Subcutaneous abdominal adipose tissue (tissue), 5 donors: ENCODE measurements at regions not wholly inside any gene's neighbourhood (a gene's known extent, or its start where the extent isn't known, plus 50 kb on each side); places are given as distances from the start of the nearest gene placed in this dataset.

Experiments used
- H3K27ac ChIP-seq: one replicate; pipeline ENCODE4 v1.7.0; 2013; ENCODE audit warnings: low read depth, mild to moderate bottlenecking, inconsistent platforms, low read length, moderate library complexity
- H3K27me3 ChIP-seq, 5 donors: one replicate each; pipeline ENCODE4 v1.7.0; 2013; ENCODE audit warnings: low read length in 5 of 5, inconsistent platforms in 1 of 5; ENCODE audit not compliant: control insufficient read depth in 5 of 5, insufficient read depth in 4 of 5
- H3K36me3 ChIP-seq, 5 donors: one replicate each; pipeline ENCODE4 v1.7.0; 2013; ENCODE audit warnings: low read length in 5 of 5; ENCODE audit not compliant: control insufficient read depth in 5 of 5, insufficient read depth in 5 of 5
- H3K4me1 ChIP-seq, 5 donors: one replicate each; pipeline ENCODE4 v1.7.0; 2013; ENCODE audit warnings: low read length in 5 of 5, mild to moderate bottlenecking in 3 of 5, moderate library complexity in 1 of 5; ENCODE audit not compliant: control insufficient read depth in 5 of 5, insufficient read depth in 5 of 5
- H3K4me3 ChIP-seq, 5 donors: one replicate each; pipeline ENCODE4 v1.7.0; 2013; ENCODE audit warnings: low read length in 5 of 5, low read depth in 1 of 5
- H3K9ac ChIP-seq, 5 donors: one replicate each; pipeline ENCODE4 v1.7.0; 2013; ENCODE audit warnings: low read length in 5 of 5, mild to moderate bottlenecking in 4 of 5, moderate library complexity in 3 of 5
- H3K9me3 ChIP-seq, 5 donors: one replicate each; pipeline ENCODE4 v1.7.0; 2013; ENCODE audit warnings: low read length in 5 of 5; ENCODE audit not compliant: control insufficient read depth in 5 of 5
- donor health status: healthy.
- donor health status: healthy.
- donor health status: healthy.
- donor health status: healthy.
- donor health status: healthy.

DNA sequence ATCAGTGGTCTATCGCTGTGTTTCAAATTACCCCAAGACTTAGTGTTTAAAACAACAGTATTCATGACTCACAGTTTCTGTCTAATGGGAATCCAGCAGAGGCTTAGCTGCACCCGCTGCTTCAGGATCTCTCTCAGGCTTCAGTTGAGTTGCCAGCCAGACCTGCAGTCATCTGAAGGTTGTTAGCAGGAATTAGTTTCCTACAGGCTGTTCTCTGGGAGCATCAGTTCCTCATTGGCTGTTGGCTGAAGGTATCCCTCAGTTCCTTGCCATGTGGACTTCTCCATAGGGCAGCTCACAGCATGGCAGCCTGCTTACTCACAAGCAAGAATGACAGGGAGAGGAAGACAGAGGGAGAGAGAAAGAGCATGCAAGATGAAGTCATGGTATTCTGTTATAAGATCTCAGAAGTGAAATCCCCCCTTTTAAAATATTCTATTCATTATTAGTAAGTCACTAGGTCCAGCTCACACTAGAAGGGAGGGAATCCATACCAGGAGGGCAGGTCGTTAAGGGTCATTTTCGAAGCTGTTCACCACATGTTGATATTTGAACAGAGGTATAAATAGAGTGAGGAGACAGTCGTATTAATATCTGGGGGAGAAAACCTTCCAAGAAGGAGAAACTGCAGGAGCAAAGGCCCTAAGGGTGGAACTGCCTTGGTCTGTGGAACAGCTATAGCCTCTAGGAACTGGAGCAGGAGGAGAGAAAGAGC, 473.9 kb upstream of the PPP2R3A start:
- no peak overlapping the region for H3K9ac ChIP-seq
- H3K4me1 ChIP-seq = no peaks in the 10 kb centered on the region
- no peak overlapping the region for H3K4me3 ChIP-seq
- no peak overlapping the region for H3K27ac ChIP-seq
- H3K9me3 ChIP-seq = no peaks in the 10 kb centered on the region
- no peaks in the 10 kb centered on the region for H3K27me3 ChIP-seq
- no peaks in the 10 kb centered on the region for H3K36me3 ChIP-seq

GRCh38 chr3:135495891-135496290, 469.6 kb upstream of the PPP2R3A start:
- H3K4me1 ChIP-seq = no peaks in the 10 kb centered on the region
- H3K27ac ChIP-seq = no peak overlapping the region
- no peaks in the 10 kb centered on the region for H3K9me3 ChIP-seq
- H3K4me3 ChIP-seq = no peak overlapping the region
- H3K9ac ChIP-seq = no peak overlapping the region
- H3K36me3 ChIP-seq = no peaks in the 10 kb centered on the region
- no peaks in the 10 kb centered on the region for H3K27me3 ChIP-seq

DNA sequence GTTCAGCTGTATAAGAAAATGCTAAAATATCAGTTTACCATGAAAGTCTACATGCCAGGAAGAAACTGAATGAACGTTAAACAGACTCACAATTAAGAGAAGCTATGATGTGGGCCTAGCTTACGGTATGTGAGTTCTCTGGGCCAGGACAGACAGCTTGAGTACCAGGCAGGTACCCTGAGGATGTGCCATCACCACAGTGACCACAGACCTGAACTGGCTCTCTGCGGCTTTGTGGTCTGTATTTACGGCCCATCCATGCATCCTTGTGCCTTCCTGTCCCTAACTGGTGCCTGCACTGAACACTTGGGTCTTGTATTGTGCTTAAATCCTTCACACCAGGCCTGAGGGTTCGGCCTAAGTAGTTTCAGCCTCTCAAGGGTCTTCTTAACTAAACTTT, 467.5 kb upstream of the PPP2R3A start:
- Histone ChIP-seq H3K4me3 (no peak overlapping the region), H3K36me3 (no peaks in the 10 kb centered on the region), H3K27ac (no peak overlapping the region), H3K4me1 (no peaks in the 10 kb centered on the region), H3K9ac (no peak overlapping the region), H3K9me3 (no peaks in the 10 kb centered on the region), H3K27me3 (no peaks in the 10 kb centered on the region)

DNA sequence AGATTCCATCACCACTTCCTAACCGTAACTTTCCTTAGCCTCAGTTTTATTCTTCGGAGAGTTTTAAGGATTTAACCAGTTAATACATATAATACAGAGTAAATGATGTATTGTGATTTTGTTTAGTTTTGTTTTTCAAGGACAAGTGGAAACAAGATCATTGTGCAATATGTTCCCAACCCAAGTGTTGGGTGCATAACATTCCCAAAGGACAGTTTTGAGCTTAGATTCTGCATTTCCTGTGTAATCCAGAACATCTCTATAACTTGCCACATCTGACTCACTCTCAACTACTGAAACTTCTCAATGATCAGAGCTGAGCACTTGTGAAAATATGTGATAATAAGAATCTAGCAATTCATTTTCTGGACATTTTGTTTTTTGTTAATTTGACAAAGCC, 466.1 kb upstream of the PPP2R3A start:
- H3K4me3 ChIP-seq = no peak overlapping the region
- no peak overlapping the region for H3K9ac ChIP-seq
- peaks cover 0 to 5% (median 0%) of the 10 kb centered on the region in 5 donors for H3K27me3 ChIP-seq
- no peaks in the 10 kb centered on the region for H3K36me3 ChIP-seq
- no peak overlapping the region for H3K27ac ChIP-seq
- no peaks in the 10 kb centered on the region for H3K4me1 ChIP-seq
- H3K9me3 ChIP-seq = no peaks in the 10 kb centered on the region

DNA sequence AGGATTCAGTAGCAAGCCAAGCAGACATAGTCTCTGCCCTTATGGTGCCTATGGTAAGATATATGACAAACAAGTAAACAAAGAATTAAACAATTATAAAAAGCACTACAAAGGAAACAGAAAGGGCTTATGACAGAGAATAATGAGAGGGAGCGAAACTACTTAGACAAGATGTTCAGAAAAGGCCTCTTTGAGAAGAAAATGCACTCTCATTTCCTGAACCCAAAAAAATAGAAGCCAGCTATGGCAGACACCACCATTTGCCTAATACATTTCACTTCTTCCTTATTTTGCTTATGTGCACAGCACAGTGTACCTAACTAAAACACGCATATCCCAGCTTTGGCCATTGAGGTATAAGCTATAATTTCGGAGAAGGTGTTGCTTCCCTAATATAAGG, 465.5 kb upstream of the PPP2R3A start:
- no peaks in the 10 kb centered on the region for H3K36me3 ChIP-seq
- peaks cover 0 to 8% (median 0%) of the 10 kb centered on the region in 5 donors for H3K27me3 ChIP-seq
- no peak overlapping the region for H3K4me3 ChIP-seq
- no peaks in the 10 kb centered on the region for H3K9me3 ChIP-seq
- no peak overlapping the region for H3K9ac ChIP-seq
- H3K4me1 ChIP-seq = no peaks in the 10 kb centered on the region
- H3K27ac ChIP-seq = no peak overlapping the region

DNA sequence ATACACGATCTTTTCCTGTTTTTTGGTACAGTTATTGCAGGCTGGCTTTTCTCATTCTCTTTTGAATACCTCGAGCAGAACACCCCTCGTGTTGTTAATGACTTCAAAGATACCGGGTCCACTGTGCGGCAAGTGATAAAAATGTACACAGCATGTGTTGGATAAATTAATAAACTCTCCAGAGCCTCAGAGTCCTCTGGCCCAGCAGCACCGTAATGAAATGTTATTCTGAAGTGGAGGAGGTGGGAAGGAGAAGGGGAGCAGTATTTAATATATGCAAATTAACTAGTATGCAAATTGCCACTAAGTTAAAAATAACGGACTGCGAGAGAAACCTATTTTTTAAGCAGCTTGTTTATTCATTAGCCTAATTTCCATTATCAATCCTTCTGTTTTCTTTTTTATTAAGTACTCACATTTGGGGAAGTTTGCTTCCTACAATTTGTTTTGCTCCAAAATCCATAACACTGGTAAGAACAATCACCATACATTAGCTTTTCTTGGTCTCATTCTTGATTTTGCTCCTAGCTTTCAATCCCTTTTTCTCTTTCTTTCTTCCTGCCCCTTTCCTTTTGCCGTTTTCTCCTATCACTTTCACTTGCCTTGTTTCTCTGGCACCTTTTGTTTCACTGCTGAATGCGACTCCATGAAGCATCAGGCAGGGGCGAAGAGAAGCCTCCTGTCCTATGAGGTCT, 462.3 kb upstream of the PPP2R3A start:
- Histone ChIP-seq H3K9me3 (peaks cover 0 to 3% (median 0%) of the 10 kb centered on the region in 5 donors), H3K4me3 (no peak overlapping the region), H3K9ac (no peak overlapping the region), H3K27ac (no peak overlapping the region), H3K4me1 (no peaks in the 10 kb centered on the region), H3K27me3 (peaks cover 0 to 12% (median 2%) of the 10 kb centered on the region in 5 donors), H3K36me3 (no peaks in the 10 kb centered on the region)

DNA sequence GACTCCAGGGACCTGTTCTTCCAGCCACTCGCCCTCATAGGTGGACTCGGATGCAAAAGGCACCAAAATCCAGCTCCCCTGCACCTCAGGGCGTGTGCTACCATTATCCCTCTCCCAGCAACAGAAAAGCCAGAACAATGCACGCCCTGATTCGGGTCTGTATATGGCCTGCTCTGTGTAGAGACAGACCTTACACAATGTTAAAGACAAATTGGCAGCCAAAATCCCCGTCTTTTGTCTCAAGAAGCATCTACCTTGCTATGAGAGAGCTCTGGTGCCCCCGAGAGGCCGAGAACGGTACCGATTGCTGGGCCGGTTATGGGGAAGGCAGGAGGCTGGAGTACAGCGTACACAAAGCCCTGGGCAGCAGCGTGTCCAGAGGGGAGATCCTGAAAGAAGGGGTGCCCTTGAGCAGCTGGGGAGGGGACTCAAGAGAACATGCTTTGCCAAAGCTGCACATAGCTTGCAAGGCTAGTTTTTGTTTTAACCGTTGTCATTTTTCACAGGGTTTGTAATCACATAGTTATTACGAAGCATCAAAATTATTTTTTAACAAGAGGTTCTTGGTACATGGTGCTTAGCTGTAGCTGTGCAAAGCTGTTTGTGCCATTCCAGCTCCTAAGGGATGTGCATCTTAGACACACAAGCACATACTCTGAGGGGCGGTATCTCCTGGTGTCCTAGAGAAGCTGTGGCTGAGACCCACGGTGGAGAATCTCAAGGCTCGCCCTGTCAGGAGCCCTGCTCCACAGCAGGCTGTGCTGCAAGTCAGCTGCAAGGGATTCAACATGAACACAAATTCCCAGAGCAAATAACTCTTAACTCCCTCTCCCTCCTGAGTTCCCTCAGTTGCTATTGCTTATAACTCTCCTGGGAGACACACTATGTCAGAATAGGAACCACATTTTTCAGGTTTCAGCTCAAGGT, 461.5 kb upstream of the PPP2R3A start:
- peaks cover 0 to 12% (median 2%) of the 10 kb centered on the region in 5 donors for H3K27me3 ChIP-seq
- H3K27ac ChIP-seq = no peak overlapping the region
- no peak overlapping the region for H3K4me3 ChIP-seq
- no peaks in the 10 kb centered on the region for H3K4me1 ChIP-seq
- H3K9me3 ChIP-seq = peaks cover 0 to 11% (median under 1%) of the 10 kb centered on the region in 5 donors
- no peak overlapping the region for H3K9ac ChIP-seq
- H3K36me3 ChIP-seq = no peaks in the 10 kb centered on the region

DNA sequence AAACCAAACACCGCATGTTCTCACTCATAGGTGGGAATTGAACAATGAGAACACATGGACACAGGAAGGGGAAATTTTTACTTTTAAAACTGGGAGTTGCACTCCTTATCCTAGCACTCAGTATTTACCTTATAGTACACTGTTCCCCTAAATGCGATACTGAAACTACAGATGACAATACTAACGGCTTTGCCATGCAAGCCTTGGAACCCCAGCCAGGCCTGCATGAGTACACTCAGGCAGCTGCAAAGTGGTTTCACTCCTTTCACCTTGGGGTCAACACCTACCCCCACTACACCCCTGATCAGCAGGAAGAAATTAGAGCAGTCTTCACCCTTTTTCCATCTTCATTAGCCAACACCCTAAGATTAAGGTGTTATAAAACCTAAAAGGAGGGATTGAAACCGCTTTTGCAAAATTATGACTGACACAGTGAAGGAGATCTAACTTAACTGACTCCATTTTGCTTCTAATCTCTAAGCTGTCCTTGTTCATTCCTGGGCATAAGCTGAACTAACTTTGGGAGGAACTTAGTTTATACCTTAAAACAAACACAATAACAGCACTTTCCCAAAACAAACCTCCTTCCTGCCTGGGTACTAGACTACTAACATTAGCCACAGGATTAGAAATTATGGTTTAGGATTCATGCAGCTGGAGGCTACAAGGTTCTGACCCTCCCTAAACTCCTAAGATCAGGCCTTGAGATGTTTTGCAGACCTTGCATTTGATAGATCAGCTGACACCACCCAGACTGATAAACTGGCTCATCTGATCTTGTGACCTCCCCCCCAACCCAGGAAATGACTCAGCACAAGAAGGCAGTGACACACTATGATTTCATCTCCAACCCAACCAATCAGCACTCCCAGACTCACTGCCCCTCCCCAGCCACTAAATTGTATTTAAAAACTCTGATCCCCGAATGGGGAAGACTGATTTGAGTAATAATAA, 452.1 kb upstream of the PPP2R3A start:
- Histone ChIP-seq H3K9ac (no peak overlapping the region), H3K4me1 (no peaks in the 10 kb centered on the region), H3K36me3 (no peaks in the 10 kb centered on the region), H3K9me3 (peaks cover 0 to 10% (median 4%) of the 10 kb centered on the region in 5 donors), H3K27me3 (no peaks in the 10 kb centered on the region), H3K27ac (no peak overlapping the region), H3K4me3 (no peak overlapping the region)

GRCh38 chr3:135514060-135514448, 451.5 kb upstream of the PPP2R3A start:
- no peak overlapping the region for H3K4me3 ChIP-seq
- H3K27me3 ChIP-seq = no peaks in the 10 kb centered on the region
- peaks cover 0 to 3% (median 3%) of the 10 kb centered on the region in 5 donors for H3K9me3 ChIP-seq
- H3K9ac ChIP-seq = no peak overlapping the region
- no peaks in the 10 kb centered on the region for H3K4me1 ChIP-seq
- no peak overlapping the region for H3K27ac ChIP-seq
- no peaks in the 10 kb centered on the region for H3K36me3 ChIP-seq
